ENCODE measurements at regions not wholly inside any gene's neighbourhood (a gene's known extent, or its start where the extent isn't known, plus 50 kb on each side); places are given as distances from the start of the nearest gene placed in this dataset.

- H3K27ac ChIP-seq, result no peak overlapping the region
- TF ChIP-seq ZFX (IDR thresholded peaks at IDR 0.05; ENCODE audit: borderline replicate concordance) (no peak), CTCF (IDR thresholded peaks at IDR 0.05) (no peak)
Measured at GRCh38 chr5:133714161-133714915, 102.0 kb upstream of the FSTL4 start.

GRCh38 chr5:133713751-133714150 is 101.4 kb upstream of the FSTL4 start:
- TF ChIP-seq ZFX (IDR thresholded peaks at IDR 0.05; ENCODE audit: borderline replicate concordance) (no peak), CTCF (IDR thresholded peaks at IDR 0.05) (no peak)
- H3K27ac ChIP-seq, result no peak overlapping the region

- no peak overlapping the region for H3K27ac ChIP-seq
- no peak for TF ChIP-seq CTCF (IDR thresholded peaks at IDR 0.05)
- TF ChIP-seq ZFX (IDR thresholded peaks at IDR 0.05; ENCODE audit: borderline replicate concordance), result no peak
Measured at GRCh38 chr5:133713209-133713608, 100.9 kb upstream of the FSTL4 start.

- TF ChIP-seq CTCF (IDR thresholded peaks at IDR 0.05) (no peak), ZFX (IDR thresholded peaks at IDR 0.05; ENCODE audit: borderline replicate concordance) (no peak)
- H3K27ac ChIP-seq, result no peak overlapping the region
Measured at GRCh38 chr5:133712562-133712961, 100.2 kb upstream of the FSTL4 start.

- TF ChIP-seq CTCF (IDR thresholded peaks at IDR 0.05), result no peak
- no peak overlapping the region for H3K27ac ChIP-seq
Measured at GRCh38 chr5:133709209-133709725, 96.9 kb upstream of the FSTL4 start.

- H3K27ac ChIP-seq, result no peak overlapping the region
- no peak for TF ChIP-seq ZFX (IDR thresholded peaks at IDR 0.05; ENCODE audit: borderline replicate concordance)
- TF ChIP-seq CTCF (IDR thresholded peaks at IDR 0.05), result no peak
Measured at GRCh38 chr5:133708331-133708850, 96.0 kb upstream of the FSTL4 start.

GRCh38 chr5:133707629-133708028 is 95.3 kb upstream of the FSTL4 start:
- no peak overlapping the region for H3K27ac ChIP-seq
- no peak for TF ChIP-seq CTCF (IDR thresholded peaks at IDR 0.05)
